Right lobe of liver (tissue), 4 donors: ENCODE measurements at regions not wholly inside any gene's neighbourhood (a gene's known extent, or its start where the extent isn't known, plus 50 kb on each side); places are given as distances from the start of the nearest gene placed in this dataset.

Experiments
- POLR2A ChIP-seq: fragments of 450-650 bp; IDR thresholded peaks from one replicate; pipeline ENCODE4 v1.6.1; 2017; ENCODE audit warnings: antibody characterized with exemption, mild to moderate bottlenecking
- TF ChIP-seq, protein P1 (sequence below), 4 donors: fragments of 200-600 bp in 3 of 4; fragments of 450-650 bp in 1 of 4; IDR thresholded peaks; one replicate each; pipeline versions ENCODE4 v1.5.1 to v1.8.0; 2016 to 2022; ENCODE audit warnings: antibody characterized with exemption in 4 of 4, mild to moderate bottlenecking in 2 of 4
- donor health status: DM: no; HTN: no; CAD: no.
- donor health status: DM: no; HTN: no; CAD: no.
- donor health status: DM: no; HTN: yes; CAD: no.

DNA sequence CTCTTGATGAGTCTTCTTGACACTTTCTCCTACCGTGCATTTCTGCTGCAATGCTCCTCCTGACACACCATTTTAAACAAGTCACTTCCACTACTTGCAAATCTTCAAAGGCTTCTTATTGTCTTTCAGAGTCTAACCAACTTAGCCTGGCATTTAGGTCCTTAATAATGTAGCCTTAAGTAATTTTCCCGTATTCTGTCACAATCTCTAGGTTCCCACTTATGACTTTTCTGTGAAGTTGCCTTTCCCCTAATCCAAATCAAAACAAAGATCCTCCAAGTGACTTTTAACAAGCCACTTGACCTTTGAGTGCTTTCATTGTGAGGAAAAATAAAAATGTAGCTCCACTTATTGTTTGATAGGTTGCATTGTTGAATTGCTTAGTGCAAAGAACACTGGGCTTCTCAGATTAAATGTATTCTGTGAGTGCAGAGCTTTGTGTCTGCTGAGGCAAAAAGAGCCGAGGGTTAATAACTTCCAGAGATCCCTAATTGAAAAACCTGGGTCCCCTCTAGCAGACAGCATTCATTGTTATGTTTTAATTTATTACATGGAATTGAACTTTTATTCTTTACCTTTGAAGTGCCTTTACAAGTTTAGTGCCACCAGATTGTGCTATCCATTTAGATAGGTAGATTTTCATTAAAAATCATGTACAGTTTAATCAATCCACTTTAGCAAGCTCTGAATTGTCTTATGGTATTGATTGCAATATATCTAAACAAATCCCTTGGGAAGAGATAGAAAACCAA lies 341.7 kb upstream of the TYRP1 start:
- TF ChIP-seq, protein P1, sequence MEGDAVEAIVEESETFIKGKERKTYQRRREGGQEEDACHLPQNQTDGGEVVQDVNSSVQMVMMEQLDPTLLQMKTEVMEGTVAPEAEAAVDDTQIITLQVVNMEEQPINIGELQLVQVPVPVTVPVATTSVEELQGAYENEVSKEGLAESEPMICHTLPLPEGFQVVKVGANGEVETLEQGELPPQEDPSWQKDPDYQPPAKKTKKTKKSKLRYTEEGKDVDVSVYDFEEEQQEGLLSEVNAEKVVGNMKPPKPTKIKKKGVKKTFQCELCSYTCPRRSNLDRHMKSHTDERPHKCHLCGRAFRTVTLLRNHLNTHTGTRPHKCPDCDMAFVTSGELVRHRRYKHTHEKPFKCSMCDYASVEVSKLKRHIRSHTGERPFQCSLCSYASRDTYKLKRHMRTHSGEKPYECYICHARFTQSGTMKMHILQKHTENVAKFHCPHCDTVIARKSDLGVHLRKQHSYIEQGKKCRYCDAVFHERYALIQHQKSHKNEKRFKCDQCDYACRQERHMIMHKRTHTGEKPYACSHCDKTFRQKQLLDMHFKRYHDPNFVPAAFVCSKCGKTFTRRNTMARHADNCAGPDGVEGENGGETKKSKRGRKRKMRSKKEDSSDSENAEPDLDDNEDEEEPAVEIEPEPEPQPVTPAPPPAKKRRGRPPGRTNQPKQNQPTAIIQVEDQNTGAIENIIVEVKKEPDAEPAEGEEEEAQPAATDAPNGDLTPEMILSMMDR (IDR thresholded peaks at IDR 0.05), result no peak
- TF ChIP-seq POLR2A, result no peak
